ENCODE measurements at regions not wholly inside any gene's neighbourhood (a gene's known extent, or its start where the extent isn't known, plus 50 kb on each side); places are given as distances from the start of the nearest gene placed in this dataset.

GRCh38 chr20:60955706-60956105, 296.4 kb upstream of the CDH4 start:
- H3K9ac ChIP-seq: no peak overlapping the region
- H3K36me3 ChIP-seq (replicated peaks in 1 of 2; ENCODE audit: control insufficient read depth in 1 of 2, insufficient read depth in 2 of 2, low read length in 1 of 2): no peaks in the 10 kb centered on the region
- ChIA-PET POLR2A (no interaction called here), CTCF (no interaction called here)
- H3K27ac ChIP-seq (ENCODE audit: low read depth in 2 of 2, low read length in 1 of 2): no peak overlapping the region
- H4K20me1 ChIP-seq (ENCODE audit: insufficient read depth): no peaks in the 10 kb centered on the region
- TF ChIP-seq POLR2AphosphoS5 (IDR thresholded peaks at IDR 0.05; ENCODE audit: low read depth, low read length): no peak
- no peak for TF ChIP-seq SIN3A (IDR thresholded peaks at IDR 0.05; ENCODE audit: borderline replicate concordance, low read depth, low read length)
- TF ChIP-seq TEAD4 (IDR thresholded peaks at IDR 0.05; ENCODE audit: borderline replicate concordance, insufficient read depth): no peak
- TF ChIP-seq, protein P1, sequence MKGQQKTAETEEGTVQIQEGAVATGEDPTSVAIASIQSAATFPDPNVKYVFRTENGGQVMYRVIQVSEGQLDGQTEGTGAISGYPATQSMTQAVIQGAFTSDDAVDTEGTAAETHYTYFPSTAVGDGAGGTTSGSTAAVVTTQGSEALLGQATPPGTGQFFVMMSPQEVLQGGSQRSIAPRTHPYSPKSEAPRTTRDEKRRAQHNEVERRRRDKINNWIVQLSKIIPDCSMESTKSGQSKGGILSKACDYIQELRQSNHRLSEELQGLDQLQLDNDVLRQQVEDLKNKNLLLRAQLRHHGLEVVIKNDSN (IDR thresholded peaks at IDR 0.05; ENCODE audit: borderline replicate concordance, low read depth): no peak
- TF ChIP-seq RXRA (IDR thresholded peaks at IDR 0.05; ENCODE audit: borderline replicate concordance, low read depth): no peak
- TF ChIP-seq MAX (IDR thresholded peaks at IDR 0.05; ENCODE audit: low read depth): no peak
- no peak for DNase-seq
- H3K9me2 ChIP-seq: no peaks in the 10 kb centered on the region
- no peaks in the 10 kb centered on the region for H3K79me2 ChIP-seq (ENCODE audit: insufficient read depth)
- H3K27me3 ChIP-seq (ENCODE audit: insufficient read depth): no peaks in the 10 kb centered on the region
- H2AFZ ChIP-seq (ENCODE audit: low read depth): no peak overlapping the region
- WGBS (ENCODE audit: low lambda C conversion rate): 0% methylated on average over 2 of the region's 2 CpGs
- no peaks in the 10 kb centered on the region for H3K9me3 ChIP-seq
- H3F3A ChIP-seq (replicated peaks; ENCODE audit: insufficient read depth): no peaks in the 10 kb centered on the region
- no peak overlapping the region for H3K4me3 ChIP-seq (ENCODE audit: low read depth in 2 of 2, low read length in 1 of 2)
- no peak overlapping the region for H3K4me2 ChIP-seq
- H3K4me1 ChIP-seq (ENCODE audit: control insufficient read depth in 1 of 2, insufficient read depth in 2 of 2, low read depth in 1 of 2, low read length in 1 of 2): no peaks in the 10 kb centered on the region

DNA sequence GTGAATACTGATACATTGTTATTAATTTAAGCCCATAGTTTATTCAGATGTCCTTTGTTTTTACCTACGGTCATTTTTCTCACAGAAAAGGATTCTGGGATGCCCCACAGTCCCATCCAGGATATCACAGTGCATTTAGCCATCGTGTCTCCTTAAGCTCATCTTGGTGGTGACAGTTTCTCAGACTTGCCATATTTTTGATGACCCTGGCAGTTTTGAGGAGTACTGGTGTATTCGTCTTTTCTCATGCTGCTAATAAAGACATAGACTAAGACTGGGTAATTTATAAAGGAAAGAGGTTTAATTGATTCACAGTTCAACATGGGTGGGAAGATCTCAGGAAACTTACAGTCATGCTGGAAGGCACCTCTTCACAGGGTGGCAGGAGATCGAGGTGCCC, 295.9 kb upstream of the CDH4 start:
- no peaks in the 10 kb centered on the region for H3F3A ChIP-seq (replicated peaks; ENCODE audit: insufficient read depth)
- no peak overlapping the region for H2AFZ ChIP-seq (ENCODE audit: low read depth)
- no peak overlapping the region for H3K4me2 ChIP-seq
- no peaks in the 10 kb centered on the region for H4K20me1 ChIP-seq (ENCODE audit: insufficient read depth)
- no peaks in the 10 kb centered on the region for H3K9me2 ChIP-seq
- TF ChIP-seq GATA2 (CRISPR knock-in tag; IDR thresholded peaks at IDR 0.05): no peak
- no peak for TF ChIP-seq RAD21 (IDR thresholded peaks at IDR 0.05; ENCODE audit: low read length)
- no peak for TF ChIP-seq FOSL2 (IDR thresholded peaks at IDR 0.05; ENCODE audit: borderline replicate concordance, low read depth)
- TF ChIP-seq NRF1 (IDR thresholded peaks at IDR 0.05; ENCODE audit: low read depth, low read length): no peak
- TF ChIP-seq EZH2phosphoT487 (IDR thresholded peaks at IDR 0.05; ENCODE audit: borderline replicate concordance, low read depth): no peak
- no peak for TF ChIP-seq TCF12 (IDR thresholded peaks at IDR 0.05)
- TF ChIP-seq ELF1 (IDR thresholded peaks at IDR 0.05): no peak
- TF ChIP-seq USF2 (IDR thresholded peaks at IDR 0.05; ENCODE audit: borderline replicate concordance, low read depth, low read length): no peak
- no peak for TF ChIP-seq YY1 (IDR thresholded peaks at IDR 0.05; ENCODE audit: low read depth)
- no peak for TF ChIP-seq FOXJ3 (CRISPR knock-in tag; IDR thresholded peaks at IDR 0.05)
- no peak for TF ChIP-seq JUND (IDR thresholded peaks at IDR 0.05)
- no peak for TF ChIP-seq RCOR1 (IDR thresholded peaks at IDR 0.05; ENCODE audit: low read length)
- TF ChIP-seq TAF1 (IDR thresholded peaks at IDR 0.05; ENCODE audit: borderline replicate concordance, low read depth, low read length): no peak
- no peak for TF ChIP-seq SIN3A (IDR thresholded peaks at IDR 0.05; ENCODE audit: borderline replicate concordance, low read depth, low read length)
- TF ChIP-seq PBX3 (IDR thresholded peaks at IDR 0.05): no peak
- TF ChIP-seq CTCF (IDR thresholded peaks at IDR 0.05): no peak
- POLR2A ChIA-PET: no interaction called here
- CTCF ChIA-PET: no interaction called here
- H3K36me3 ChIP-seq (replicated peaks in 1 of 2; ENCODE audit: control insufficient read depth in 1 of 2, insufficient read depth in 2 of 2, low read length in 1 of 2): no peaks in the 10 kb centered on the region
- no peak overlapping the region for H3K4me3 ChIP-seq (ENCODE audit: low read depth in 2 of 2, low read length in 1 of 2)
- H3K79me2 ChIP-seq (ENCODE audit: insufficient read depth): no peaks in the 10 kb centered on the region
- DNase-seq: no peak
- H3K9me3 ChIP-seq: no peaks in the 10 kb centered on the region
- WGBS (ENCODE audit: low lambda C conversion rate): 4% methylated on average over 4 of the region's 4 CpGs
- no peaks in the 10 kb centered on the region for H3K27me3 ChIP-seq (ENCODE audit: insufficient read depth)
- H3K27ac ChIP-seq (ENCODE audit: low read depth in 2 of 2, low read length in 1 of 2): no peak overlapping the region
- no peak overlapping the region for H3K9ac ChIP-seq
- H3K4me1 ChIP-seq (ENCODE audit: control insufficient read depth in 1 of 2, insufficient read depth in 2 of 2, low read depth in 1 of 2, low read length in 1 of 2): no peaks in the 10 kb centered on the region

Data from SK-N-SH (cell line).